ENCODE measurements at regions not wholly inside any gene's neighbourhood (a gene's known extent, or its start where the extent isn't known, plus 50 kb on each side); places are given as distances from the start of the nearest gene placed in this dataset.

GRCh38 chr17:5665164-5665563 is 80.9 kb upstream of the NLRP1 start:
- H2BK20ac ChIP-seq (ENCODE audit: low read depth, low read length, poor library complexity, severe bottlenecking) = no peak overlapping the region
- peaks cover 8 to 21% of the 10 kb centered on the region in 2 experiments for H3K4me1 Mint-ChIP-seq
- H3T11ph ChIP-seq (ENCODE audit: low read length) = no peak overlapping the region

More at GRCh38 chr17:5665164-5665563, 80.9 kb upstream of the NLRP1 start:
- no peak for TF ChIP-seq CTCF (conservative IDR thresholded peaks at IDR 0.05)
- peaks cover 10% of the 10 kb centered on the region for H3K27me3 Mint-ChIP-seq (ENCODE audit: low read depth)
- DNase-seq = no peak
- Histone ChIP-seq H4K5ac (ENCODE audit: insufficient read length, low read depth, low read length) (no peak overlapping the region), H3K14ac (ENCODE audit: insufficient read depth, low read length) (no peak overlapping the region), H3K27me3 (ENCODE audit: insufficient read depth, low read length) (no peaks in the 10 kb centered on the region), H3K79me2 (ENCODE audit: insufficient read depth, low read length) (no peaks in the 10 kb centered on the region), H3K23me2 (ENCODE audit: insufficient read length, low read depth, low read length, poor library complexity, severe bottlenecking) (no peaks in the 10 kb centered on the region), H2AFZ (ENCODE audit: low read length) (no peak overlapping the region), H3K18ac (ENCODE audit: insufficient read length, low read depth, low read length) (no peak overlapping the region), H2BK120ac (ENCODE audit: low read depth, low read length, poor library complexity, severe bottlenecking) (no peak overlapping the region), H4K91ac (ENCODE audit: insufficient read length, low read depth, low read length) (no peak overlapping the region), H2AK5ac (ENCODE audit: insufficient read length, low read length) (no peak overlapping the region), H2BK15ac (ENCODE audit: low read depth, low read length) (no peak overlapping the region), H3K27ac (ENCODE audit: insufficient read length, low read depth, low read length) (no peak overlapping the region), H3K9ac (ENCODE audit: extremely low read depth, insufficient read length, low read length) (no peak overlapping the region), H3K4me2 (ENCODE audit: insufficient read depth, insufficient read length, low read length) (no peak overlapping the region), H3K9me3 (ENCODE audit: control insufficient read depth, low read depth, low read length) (no peaks in the 10 kb centered on the region), H3K4ac (ENCODE audit: low read depth, low read length) (no peak overlapping the region), H3K56ac (ENCODE audit: insufficient read length, low read depth, low read length) (no peak overlapping the region), H3K4me1 (ENCODE audit: insufficient read depth, low read length) (no peaks in the 10 kb centered on the region), H4K8ac (replicated peaks; ENCODE audit: insufficient read length, low read depth, low read length) (no peak overlapping the region), H2BK12ac (ENCODE audit: insufficient read length, low read depth, low read length) (no peak overlapping the region), H2BK5ac (ENCODE audit: insufficient read length, low read length) (no peak overlapping the region), H3K79me1 (ENCODE audit: insufficient read depth, low read depth, low read length, poor library complexity, severe bottlenecking) (no peaks in the 10 kb centered on the region), H3K23ac (ENCODE audit: insufficient read length, low read depth, low read length) (no peak overlapping the region), H4K20me1 (ENCODE audit: control insufficient read depth, insufficient read depth, insufficient read length) (no peaks in the 10 kb centered on the region)
- no CpG with 5 or more reads among the region's 12 CpGs for WGBS (ENCODE audit: extremely low coverage, insufficient read length, low lambda C conversion rate)
- peaks cover 0 to 3% of the 10 kb centered on the region in 2 experiments; a peak in 2 of 5 replicates for H3K9me3 Mint-ChIP-seq
- no peak overlapping the region for H3K4me3 Mint-ChIP-seq
- H3K36me3 Mint-ChIP-seq (ENCODE audit: insufficient read depth in 1 of 3, low read depth in 3 of 3) = peaks cover 0 to 3% (median 0%) of the 10 kb centered on the region in 3 experiments; a peak in 1 of 7 replicates
- no peak overlapping the region; a peak in 1 of 7 replicates for H3K27ac Mint-ChIP-seq
